ENCODE measurements at regions not wholly inside any gene's neighbourhood (a gene's known extent, or its start where the extent isn't known, plus 50 kb on each side); places are given as distances from the start of the nearest gene placed in this dataset.
A peak's percentile ranks its signal among the peaks of the same experiment; 100 is the strongest.
"Not testable (repeated sequence)": the region's sequence is repeated elsewhere in the genome, so short reads cannot be mapped to it uniquely, and the experiment has no call there.

GRCh38 chr3:75338342-75338741 lies 325.8 kb upstream of the FRG2C start:
- no peak for DNase-seq (ENCODE audit: low spot score)
- Mint-ChIP-seq H3K36me3 (ENCODE audit: low read depth, unreplicated experiment) (peaks cover 33% of the 10 kb centered on the region), H3K27me3 (ENCODE audit: unreplicated experiment) (peaks cover 14% of the 10 kb centered on the region), H3K4me1 (ENCODE audit: unreplicated experiment) (peaks cover 50% of the 10 kb centered on the region), H3K4me3 (ENCODE audit: unreplicated experiment) (no peak overlapping the region), H3K27ac (ENCODE audit: unreplicated experiment) (no peak overlapping the region), H3K9me3 (ENCODE audit: unreplicated experiment) (no peaks in the 10 kb centered on the region)
- no peak for TF ChIP-seq CTCF (IDR thresholded peaks at IDR 0.05; ENCODE audit: unreplicated experiment)

GRCh38 chr3:75341324-75342067 lies 322.6 kb upstream of the FRG2C start:
- TF ChIP-seq CTCF (IDR thresholded peaks at IDR 0.05; ENCODE audit: unreplicated experiment): no peak
- Mint-ChIP-seq H3K36me3 (ENCODE audit: low read depth, unreplicated experiment) (peaks cover 16% of the 10 kb centered on the region), H3K27me3 (ENCODE audit: unreplicated experiment) (peaks cover 7% of the 10 kb centered on the region), H3K9me3 (ENCODE audit: unreplicated experiment) (no peaks in the 10 kb centered on the region), H3K4me3 (ENCODE audit: unreplicated experiment) (no peak overlapping the region), H3K4me1 (ENCODE audit: unreplicated experiment) (peaks cover 45% of the 10 kb centered on the region), H3K27ac (ENCODE audit: unreplicated experiment) (peak overlapping the region; percentile 95)
- peak; percentile 23 for DNase-seq (ENCODE audit: low spot score)

- Mint-ChIP-seq H3K36me3 (ENCODE audit: low read depth, unreplicated experiment) (peaks cover 16% of the 10 kb centered on the region), H3K4me3 (ENCODE audit: unreplicated experiment) (no peak overlapping the region), H3K27me3 (ENCODE audit: unreplicated experiment) (peaks cover 7% of the 10 kb centered on the region), H3K27ac (ENCODE audit: unreplicated experiment) (no peak overlapping the region), H3K9me3 (ENCODE audit: unreplicated experiment) (no peaks in the 10 kb centered on the region), H3K4me1 (ENCODE audit: unreplicated experiment) (peaks cover 37% of the 10 kb centered on the region)
- TF ChIP-seq CTCF (IDR thresholded peaks at IDR 0.05; ENCODE audit: unreplicated experiment): no peak
- no peak for DNase-seq (ENCODE audit: low spot score)
These were observed 321.7 kb upstream of the FRG2C start for GRCh38 chr3:75342425-75342824.

GRCh38 chr3:75350536-75350935 lies 313.6 kb upstream of the FRG2C start:
- not testable (repeated sequence) for H3K4me1 Mint-ChIP-seq (ENCODE audit: unreplicated experiment); H3K4me3 Mint-ChIP-seq (ENCODE audit: unreplicated experiment); DNase-seq (ENCODE audit: low spot score); H3K9me3 Mint-ChIP-seq (ENCODE audit: unreplicated experiment); H3K27ac Mint-ChIP-seq (ENCODE audit: unreplicated experiment)
- peaks cover 13% of the 10 kb centered on the region for H3K27me3 Mint-ChIP-seq (ENCODE audit: unreplicated experiment)
- H3K36me3 Mint-ChIP-seq (ENCODE audit: low read depth, unreplicated experiment): peaks cover 14% of the 10 kb centered on the region

GRCh38 chr3:75362086-75362784 lies 301.9 kb upstream of the FRG2C start:
- DNase-seq (ENCODE audit: low spot score): peak; percentile 26
- not testable (repeated sequence) for H3K4me3 Mint-ChIP-seq (ENCODE audit: unreplicated experiment); H3K9me3 Mint-ChIP-seq (ENCODE audit: unreplicated experiment); H3K27me3 Mint-ChIP-seq (ENCODE audit: unreplicated experiment); H3K36me3 Mint-ChIP-seq (ENCODE audit: low read depth, unreplicated experiment); H3K4me1 Mint-ChIP-seq (ENCODE audit: unreplicated experiment); H3K27ac Mint-ChIP-seq (ENCODE audit: unreplicated experiment)

GRCh38 chr3:75372964-75373363 lies 291.2 kb upstream of the FRG2C start:
- H3K27ac Mint-ChIP-seq (ENCODE audit: unreplicated experiment); H3K4me3 Mint-ChIP-seq (ENCODE audit: unreplicated experiment); H3K9me3 Mint-ChIP-seq (ENCODE audit: unreplicated experiment); H3K27me3 Mint-ChIP-seq (ENCODE audit: unreplicated experiment); DNase-seq (ENCODE audit: low spot score); H3K4me1 Mint-ChIP-seq (ENCODE audit: unreplicated experiment): not testable (repeated sequence)
- peaks cover 17% of the 10 kb centered on the region for H3K36me3 Mint-ChIP-seq (ENCODE audit: low read depth, unreplicated experiment)

- not testable (repeated sequence) for H3K27ac Mint-ChIP-seq (ENCODE audit: unreplicated experiment); DNase-seq (ENCODE audit: low spot score); H3K4me1 Mint-ChIP-seq (ENCODE audit: unreplicated experiment); H3K9me3 Mint-ChIP-seq (ENCODE audit: unreplicated experiment); H3K27me3 Mint-ChIP-seq (ENCODE audit: unreplicated experiment)
- Mint-ChIP-seq H3K36me3 (ENCODE audit: low read depth, unreplicated experiment) (peaks cover 24% of the 10 kb centered on the region), H3K4me3 (ENCODE audit: unreplicated experiment) (peak overlapping the region; percentile 1)
These were observed 284.3 kb upstream of the FRG2C start for GRCh38 chr3:75379840-75380239.

All from endothelial cell (in vitro differentiated cells).